HEK293T (cell line): ENCODE measurements at regions not wholly inside any gene's neighbourhood (a gene's known extent, or its start where the extent isn't known, plus 50 kb on each side); places are given as distances from the start of the nearest gene placed in this dataset.
A peak's percentile ranks its signal among the peaks of the same experiment; 100 is the strongest.

Experiments
- CTCF ChIA-PET: fragments of 350-600 bp; formaldehyde crosslinking; extraction: SDS; loops from one replicate; lab custom pipeline; 2021; ENCODE audit warnings: antibody characterized with exemption, inconsistent platforms; lab: Yijun Ruan, JAX
- POLR2A ChIA-PET: fragments of 350-600 bp; formaldehyde crosslinking; extraction: SDS; loops from one replicate; lab custom pipeline; 2020; ENCODE audit warnings: antibody characterized with exemption, inconsistent platforms; lab: Yijun Ruan, JAX
- DNase-seq: peaks from one replicate; pipeline ENCODE4 v3.0.0; 2012; ENCODE audit warnings: mixed read lengths; ENCODE audit errors: extremely low spot score
- ARNT ChIP-seq: fragments of 450-650 bp; IDR thresholded peaks from 2 replicates; pipeline ENCODE4 v1.6.1; 2017; ENCODE audit warnings: mild to moderate bottlenecking
- BHLHE40 ChIP-seq: fragments of 450-650 bp; IDR thresholded peaks from 2 replicates; pipeline ENCODE4 v1.6.1; 2016; ENCODE audit warnings: mild to moderate bottlenecking, moderate library complexity, borderline replicate concordance
- CTBP1 ChIP-seq: fragments of 450-650 bp; IDR thresholded peaks from 2 replicates; pipeline ENCODE4 v1.6.1; 2016; ENCODE audit warnings: borderline replicate concordance
- ELF4 ChIP-seq: fragments of 450-650 bp; IDR thresholded peaks from 2 replicates; pipeline ENCODE4 v1.6.1; 2017; ENCODE audit warnings: antibody characterized with exemption
- FOXA1 ChIP-seq: fragments of 450-650 bp; IDR thresholded peaks from 2 replicates; pipeline ENCODE4 v1.6.1; 2016; ENCODE audit warnings: mild to moderate bottlenecking
- FOXK2 ChIP-seq: fragments of 450-650 bp; IDR thresholded peaks from 2 replicates; pipeline ENCODE4 v1.6.1; 2016; ENCODE audit warnings: mild to moderate bottlenecking
- FOXM1 ChIP-seq: fragments of 450-650 bp; IDR thresholded peaks from 2 replicates; pipeline ENCODE4 v1.6.1; 2017; ENCODE audit warnings: mild to moderate bottlenecking, borderline replicate concordance
- HDGF ChIP-seq: fragments of 450-650 bp; IDR thresholded peaks from 2 replicates; pipeline ENCODE4 v1.6.1; 2017; ENCODE audit warnings: antibody characterized with exemption, borderline replicate concordance
- L3MBTL2 ChIP-seq: fragments of 450-650 bp; conservative IDR thresholded peaks from 2 replicates; pipeline ENCODE4 v1.6.1; 2016; ENCODE audit warnings: mild to moderate bottlenecking
- LEF1 ChIP-seq: fragments of 450-650 bp; IDR thresholded peaks from 2 replicates; pipeline ENCODE4 v1.6.1; 2017; ENCODE audit warnings: mild to moderate bottlenecking, borderline replicate concordance
- NFRKB ChIP-seq: fragments of 450-650 bp; IDR thresholded peaks from 2 replicates; pipeline ENCODE4 v1.6.1; 2016; ENCODE audit warnings: mild to moderate bottlenecking, moderate library complexity
- SP1 ChIP-seq: fragments of 450-650 bp; IDR thresholded peaks from 2 replicates; pipeline ENCODE4 v1.6.1; 2017
- SUZ12 ChIP-seq: fragments of 450-650 bp; IDR thresholded peaks from 2 replicates; pipeline ENCODE4 v1.6.1; 2016; ENCODE audit warnings: mild to moderate bottlenecking
- TARDBP ChIP-seq: fragments of 450-650 bp; IDR thresholded peaks from 2 replicates; pipeline ENCODE4 v1.6.1; 2016
- ZNF384 ChIP-seq: fragments of 450-650 bp; IDR thresholded peaks from 2 replicates; pipeline ENCODE4 v1.6.1; 2016
- TF ChIP-seq, protein P1 (sequence below): fragments of 450-650 bp; IDR thresholded peaks from 2 replicates; pipeline ENCODE4 v1.6.1; 2016

DNA sequence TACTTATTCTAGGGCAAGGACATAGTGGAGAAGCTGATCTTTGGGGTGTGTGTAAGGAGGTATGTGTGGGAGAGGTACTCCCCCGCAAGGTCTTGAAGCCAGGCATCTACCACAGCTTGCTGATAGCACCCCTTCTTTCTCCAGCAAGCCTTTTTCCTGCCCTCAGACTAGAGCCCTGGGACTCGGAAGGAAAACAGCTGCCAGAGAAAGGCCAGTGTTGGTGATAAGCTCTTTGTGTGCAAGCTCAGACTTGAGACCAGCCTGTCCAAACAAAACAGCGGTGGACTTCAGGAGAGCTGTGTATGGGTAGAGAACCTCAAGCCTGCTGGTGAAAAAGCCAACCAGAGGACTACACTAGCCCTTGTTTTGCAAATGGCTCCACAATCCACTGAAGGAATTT lies 1028.6 kb downstream of the MCTP2 start:
- TF ChIP-seq FOXA1 = no peak
- TF ChIP-seq ARNT = no peak
- no peak for TF ChIP-seq SP1
- no peak for TF ChIP-seq CTBP1
- no peak for TF ChIP-seq NFRKB
- TF ChIP-seq HDGF = no peak
- no peak for TF ChIP-seq TARDBP
- TF ChIP-seq BHLHE40 = no peak
- TF ChIP-seq, protein P1, sequence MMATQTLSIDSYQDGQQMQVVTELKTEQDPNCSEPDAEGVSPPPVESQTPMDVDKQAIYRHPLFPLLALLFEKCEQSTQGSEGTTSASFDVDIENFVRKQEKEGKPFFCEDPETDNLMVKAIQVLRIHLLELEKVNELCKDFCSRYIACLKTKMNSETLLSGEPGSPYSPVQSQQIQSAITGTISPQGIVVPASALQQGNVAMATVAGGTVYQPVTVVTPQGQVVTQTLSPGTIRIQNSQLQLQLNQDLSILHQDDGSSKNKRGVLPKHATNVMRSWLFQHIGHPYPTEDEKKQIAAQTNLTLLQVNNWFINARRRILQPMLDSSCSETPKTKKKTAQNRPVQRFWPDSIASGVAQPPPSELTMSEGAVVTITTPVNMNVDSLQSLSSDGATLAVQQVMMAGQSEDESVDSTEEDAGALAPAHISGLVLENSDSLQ = no peak
- no peak for TF ChIP-seq L3MBTL2
- no peak for TF ChIP-seq FOXK2
- no peak for TF ChIP-seq ELF4
- no peak for TF ChIP-seq FOXM1
- TF ChIP-seq SUZ12 = no peak
- TF ChIP-seq LEF1 = no peak
- no peak for DNase-seq
- POLR2A ChIA-PET = interaction anchor here (1.2 kb wide), 1 partner anchor 297 kb away, joined by 4 read pairs; no protein-coding TSS in a partner anchor
- CTCF ChIA-PET = interaction anchor here (0.5 to 1.2 kb wide), 6 partner anchors 15 to 590 kb away, joined by 3 to 5 read pairs (median 3); no protein-coding TSS in a partner anchor

DNA sequence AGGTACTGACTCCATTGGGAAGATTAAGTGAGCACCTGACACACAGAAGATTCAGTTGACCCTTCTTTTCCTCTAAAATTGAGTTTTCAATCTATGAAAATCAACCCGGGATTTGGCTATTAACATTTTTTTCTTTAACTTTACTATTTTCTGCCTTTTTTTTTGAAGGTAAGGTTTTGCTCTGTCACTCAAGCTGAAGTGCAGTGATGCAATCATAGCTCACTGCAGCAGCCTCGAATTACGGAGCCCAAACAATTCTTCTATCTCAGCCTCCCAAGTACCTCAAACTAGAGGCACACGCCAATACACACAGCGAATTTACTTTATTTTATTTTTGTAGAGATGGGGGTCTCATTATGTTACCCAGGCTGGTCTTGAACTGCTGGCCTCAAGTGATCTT lies 1029.5 kb downstream of the MCTP2 start:
- POLR2A ChIA-PET = interaction anchor here (1.2 kb wide), 1 partner anchor 296 kb away, joined by 4 read pairs; no protein-coding TSS in a partner anchor
- no peak for TF ChIP-seq CTBP1
- TF ChIP-seq, protein P1 = peak; percentile 71
- CTCF ChIA-PET = interaction anchor here (0.6 to 1.1 kb wide), 3 partner anchors 88 to 295 kb away, joined by 3 to 6 read pairs (median 4); no protein-coding TSS in a partner anchor

DNA sequence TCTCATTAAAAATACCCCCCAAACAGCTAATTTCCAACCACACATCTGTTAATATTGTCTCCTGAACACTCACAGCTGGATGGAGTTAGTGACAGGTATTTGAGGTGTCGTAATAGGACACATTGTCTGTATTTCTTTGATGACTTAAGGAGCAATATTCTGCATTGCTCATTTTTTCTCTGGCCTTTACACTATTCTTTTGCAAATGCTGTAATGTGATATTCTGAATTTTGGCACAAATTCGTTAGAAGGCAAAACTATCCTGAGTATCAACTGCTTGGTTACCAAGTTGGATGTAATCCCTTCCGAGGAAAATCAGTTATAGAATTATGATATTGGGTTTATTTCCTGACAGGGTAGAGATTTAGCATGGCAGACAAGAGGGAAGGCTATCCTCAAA lies 1030.2 kb downstream of the MCTP2 start:
- no peak for DNase-seq
- no peak for TF ChIP-seq TARDBP
- no peak for TF ChIP-seq NFRKB
- no peak for TF ChIP-seq FOXM1
- no peak for TF ChIP-seq FOXK2
- CTCF ChIA-PET = interaction anchor here (0.6 kb wide), 1 partner anchor 845 kb away, joined by 3 read pairs; no protein-coding TSS in a partner anchor
- POLR2A ChIA-PET = no interaction called here

More for the DNA sequence above, 1029.5 kb downstream of the MCTP2 start:
- DNase-seq = no peak

DNA sequence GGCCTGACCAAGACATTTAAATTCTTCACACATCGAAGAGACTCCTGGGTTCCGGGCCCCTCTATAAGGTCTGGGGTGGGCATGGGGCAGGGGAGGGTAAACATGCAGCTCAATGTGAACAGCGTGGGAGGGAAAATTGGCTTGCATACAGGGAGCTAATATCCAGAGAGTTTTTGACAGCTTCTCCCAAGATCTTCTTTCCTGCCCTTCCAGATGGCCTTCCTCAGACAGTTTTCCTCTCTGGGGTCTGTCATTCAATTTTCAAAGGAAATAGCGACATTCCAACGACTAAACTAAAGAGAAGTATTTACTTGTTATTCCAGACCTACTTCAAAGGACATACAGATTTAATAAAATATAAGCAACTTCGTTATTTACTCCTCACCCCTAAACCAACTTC lies 1030.6 kb downstream of the MCTP2 start:
- POLR2A ChIA-PET = no interaction called here
- CTCF ChIA-PET = no interaction called here
- no peak for DNase-seq
- TF ChIP-seq TARDBP = no peak
- TF ChIP-seq BHLHE40 = no peak

DNA sequence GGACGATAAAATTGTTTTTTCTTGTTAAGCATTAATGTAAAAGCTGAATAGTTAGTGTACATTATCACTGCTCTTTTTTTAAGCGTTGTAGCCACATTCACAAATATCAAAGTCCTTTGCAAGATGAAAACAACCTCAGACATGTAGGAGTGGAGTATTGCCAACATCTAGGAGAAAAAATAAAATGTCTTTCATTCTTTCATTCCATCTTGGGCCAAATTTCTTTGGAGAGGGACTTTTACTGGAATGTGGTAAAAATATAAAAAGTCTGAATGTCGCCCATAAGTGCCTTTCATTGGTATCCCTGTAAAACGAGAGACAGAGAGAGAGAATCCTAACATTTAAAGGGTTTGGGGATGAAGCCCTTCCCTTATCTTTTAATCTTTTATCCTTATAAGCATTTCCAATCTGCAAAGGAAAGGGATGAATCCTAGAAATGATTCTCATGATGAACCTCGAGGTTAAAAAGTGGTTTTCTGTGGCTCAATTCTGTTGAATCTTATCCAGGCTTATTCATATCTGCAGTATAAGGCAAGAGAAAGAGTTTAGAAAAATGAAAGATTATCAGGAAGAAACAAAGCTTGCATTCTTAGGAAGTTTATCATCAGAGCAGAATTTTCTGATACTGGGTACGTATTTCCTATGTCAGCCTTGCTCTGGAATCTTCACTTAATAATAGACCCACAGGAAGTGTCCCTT lies 1031.7 kb downstream of the MCTP2 start:
- DNase-seq = no peak
- ChIA-PET CTCF (interaction anchor here (0.6 kb wide), 1 partner anchor 22 kb away, joined by 3 read pairs; no protein-coding TSS in a partner anchor), POLR2A (no interaction called here)
- TF ChIP-seq SUZ12 (no peak), FOXA1 (no peak), SP1 (no peak), ARNT (no peak), CTBP1 (no peak), FOXM1 (no peak), FOXK2 (no peak), ZNF384 (no peak), TARDBP (no peak), BHLHE40 (no peak), ELF4 (no peak), NFRKB (no peak), HDGF (no peak), LEF1 (no peak), L3MBTL2 (no peak)
- TF ChIP-seq, protein P1 = no peak

DNA sequence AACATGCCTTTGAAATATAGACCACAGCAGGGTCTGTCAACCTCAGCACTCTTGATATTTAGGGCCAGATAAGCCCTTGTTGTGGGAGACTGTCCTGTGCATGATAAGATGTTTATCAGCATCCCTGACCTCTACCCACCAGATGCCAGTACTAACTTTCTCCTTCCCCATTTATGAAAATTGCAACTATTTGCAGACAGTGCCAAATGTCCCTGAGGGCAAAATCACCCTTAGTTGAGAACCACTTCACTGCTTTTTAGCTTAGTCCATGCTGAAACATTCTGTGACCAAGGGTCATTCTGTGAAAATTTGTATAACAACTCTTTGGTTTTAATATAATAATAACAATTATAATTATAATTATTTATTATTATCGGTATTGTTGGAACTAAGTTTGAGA lies 1032.4 kb downstream of the MCTP2 start:
- CTCF ChIA-PET = no interaction called here
- DNase-seq = no peak
- no peak for TF ChIP-seq SUZ12
- no peak for TF ChIP-seq FOXM1
- TF ChIP-seq ARNT = no peak
- TF ChIP-seq SP1 = no peak
- no peak for TF ChIP-seq FOXA1
- no peak for TF ChIP-seq ELF4
- POLR2A ChIA-PET = no interaction called here
